Fibroblast of skin of back (primary cell): ENCODE measurements at regions not wholly inside any gene's neighbourhood (a gene's known extent, or its start where the extent isn't known, plus 50 kb on each side); places are given as distances from the start of the nearest gene placed in this dataset.

Experiments
- DNase-seq: peaks from one replicate; pipeline ENCODE4 v3.0.0-alpha.2; 2013

DNA sequence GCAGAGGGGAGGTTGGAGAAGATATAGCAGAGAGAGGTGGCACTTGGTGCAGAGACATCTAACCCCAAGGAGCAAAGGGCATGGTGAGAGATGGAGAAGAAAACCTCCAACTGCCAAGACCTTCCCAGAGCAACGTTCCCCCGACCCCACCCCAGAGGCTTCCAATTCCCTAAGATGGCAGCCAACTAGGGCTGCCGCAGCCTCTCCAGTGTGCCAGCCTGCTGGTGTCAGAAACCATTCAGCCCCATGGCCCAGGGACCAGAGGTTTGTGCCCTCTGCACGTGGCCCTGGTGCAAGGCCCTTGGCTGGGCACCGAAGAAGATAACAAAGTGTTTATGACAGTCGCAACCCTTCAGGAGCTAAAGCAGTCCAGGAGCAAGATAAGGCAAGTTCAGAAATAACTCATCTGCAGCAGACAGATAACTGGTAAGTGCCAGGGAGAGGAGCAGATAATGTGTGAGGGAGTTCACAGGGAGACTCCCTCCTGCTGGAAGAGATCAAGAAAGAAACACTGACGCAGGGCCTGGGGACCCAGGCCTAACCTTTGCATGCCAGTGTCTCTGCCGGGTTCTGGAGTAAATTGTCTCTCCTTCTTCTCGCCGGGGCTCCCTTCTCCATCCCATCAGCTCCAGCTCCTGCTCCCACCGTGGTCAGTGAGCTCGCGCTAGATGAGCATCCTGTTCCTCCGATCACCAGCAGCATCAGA, 66.1 kb upstream of the ID2 start:
- DNase-seq = no peak

DNA sequence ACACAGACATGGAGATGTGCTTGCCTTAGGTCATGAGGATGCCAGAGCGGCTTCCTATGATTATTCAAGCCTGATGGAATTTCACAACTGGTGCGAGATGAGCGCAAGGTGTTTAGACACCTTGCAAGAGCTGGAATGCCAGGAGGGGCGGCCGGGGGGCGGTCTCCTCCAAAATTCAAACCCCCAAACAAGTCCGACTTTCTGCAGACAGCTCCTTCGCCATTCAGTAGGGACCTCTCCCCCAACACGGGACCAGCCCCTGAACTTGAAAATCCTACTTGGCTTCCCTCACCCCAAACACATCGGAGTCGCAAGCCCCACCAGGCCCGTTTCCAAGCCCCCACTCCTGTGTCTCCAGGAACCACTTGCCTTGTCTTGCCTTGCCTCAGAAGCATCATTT, 64.8 kb upstream of the ID2 start:
- DNase-seq = no peak

DNA sequence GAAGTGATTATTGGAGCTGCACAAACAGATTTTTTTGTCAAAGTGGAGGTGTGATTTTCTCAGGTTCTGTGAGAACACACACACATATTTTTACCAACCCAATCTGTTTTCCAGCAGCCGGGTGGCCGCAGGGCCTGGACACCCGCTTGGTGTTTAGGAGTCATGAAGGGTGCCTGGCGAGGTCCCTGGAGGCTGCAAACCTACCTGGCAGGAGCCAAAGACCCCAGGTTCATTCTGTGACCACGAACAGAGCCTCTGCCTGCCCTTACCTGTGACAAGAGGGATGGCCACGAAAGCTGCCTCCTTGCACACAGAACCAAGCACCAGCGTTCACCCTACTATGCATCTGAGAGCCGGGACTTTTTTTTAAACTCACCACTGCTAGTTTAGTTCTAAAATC, 64.3 kb upstream of the ID2 start:
- no peak for DNase-seq

DNA sequence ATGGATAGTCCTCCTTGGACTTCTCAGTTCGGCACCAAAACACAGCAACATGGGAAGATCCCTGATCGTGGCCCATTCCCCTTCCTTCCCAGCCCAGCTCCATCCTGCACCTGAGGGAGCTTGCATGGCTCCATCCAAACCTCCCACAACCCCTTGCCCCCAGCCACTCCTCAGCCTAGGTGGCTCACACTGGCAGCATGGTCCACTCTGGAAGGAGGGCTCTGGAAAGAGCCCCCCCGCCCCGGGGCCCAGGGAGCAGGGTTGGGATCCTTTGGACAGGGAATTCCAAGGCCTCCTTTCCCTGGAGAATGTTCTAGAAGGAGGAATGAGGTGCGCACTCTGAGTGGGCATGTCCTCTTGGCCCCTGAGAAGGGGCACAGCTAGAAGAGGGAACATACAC, 62.8 kb upstream of the ID2 start:
- no peak for DNase-seq

DNA sequence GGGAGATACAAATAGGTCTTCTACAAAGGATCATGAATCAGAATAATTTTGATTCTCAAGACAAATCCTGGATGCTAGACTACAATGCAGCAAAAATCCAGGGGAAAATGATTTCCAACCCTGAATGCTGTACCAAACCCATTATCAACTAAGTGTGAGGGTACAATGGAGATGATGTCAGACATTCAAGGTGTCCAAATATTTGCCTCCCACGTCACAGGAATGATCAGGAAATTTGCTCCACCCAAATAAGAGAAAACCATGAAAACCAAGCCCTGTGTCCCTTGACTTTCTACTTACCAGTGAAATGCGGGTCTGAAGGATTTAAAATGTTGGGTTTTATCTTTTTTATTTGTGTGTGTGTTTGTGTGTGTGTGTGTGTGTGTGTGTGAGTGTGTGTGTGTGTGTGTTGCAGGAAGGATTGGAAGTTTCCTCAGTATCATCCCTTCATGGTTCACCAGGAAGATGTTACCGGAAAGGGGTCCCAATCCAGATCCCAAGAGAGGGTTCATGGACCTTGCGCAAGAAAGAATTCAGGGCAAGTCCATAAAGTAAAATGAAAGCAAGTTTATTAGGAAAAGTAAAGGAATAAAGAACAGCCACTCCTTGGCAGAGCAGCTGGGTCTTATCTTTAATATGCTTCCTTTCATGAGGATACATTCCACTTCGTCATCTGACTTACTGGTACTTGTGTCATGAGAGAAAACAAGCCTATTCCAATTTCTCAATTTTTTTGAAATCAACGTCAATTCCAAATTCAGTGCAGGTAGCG, 61.1 kb upstream of the ID2 start:
- no peak for DNase-seq

DNA sequence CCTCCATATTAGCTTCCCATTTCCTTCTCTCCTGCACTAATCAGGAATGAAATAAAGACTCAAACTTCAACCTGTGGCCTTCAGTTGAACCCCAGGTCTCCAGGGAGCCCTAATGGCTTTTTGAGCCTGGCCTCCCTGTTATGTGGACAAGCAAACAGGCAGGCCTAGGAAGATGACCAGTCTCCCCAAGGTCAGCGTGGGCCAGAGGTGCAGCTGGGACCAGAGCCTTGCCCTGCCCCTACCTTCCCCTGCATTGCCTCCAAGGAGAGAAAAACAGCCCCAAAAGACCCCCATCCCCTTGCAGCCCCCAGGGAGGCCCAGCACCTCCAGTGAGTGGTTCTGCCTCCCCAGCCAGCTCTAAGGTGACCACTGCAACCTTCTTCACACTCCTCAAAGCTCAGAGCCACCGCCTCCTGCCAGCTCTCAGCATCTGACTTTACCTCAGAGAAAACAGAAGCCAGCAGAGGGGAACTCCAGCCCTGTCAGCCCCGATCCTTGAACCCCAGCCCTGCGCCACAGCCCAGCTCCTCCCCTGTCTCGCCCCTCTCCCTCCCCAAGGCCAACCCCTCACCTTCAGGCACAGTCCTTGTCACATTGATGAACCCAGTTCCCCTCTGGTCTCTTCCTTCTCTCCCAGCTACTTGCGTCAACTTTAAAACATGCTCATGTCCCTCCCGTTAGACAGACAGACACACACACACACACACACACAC, 59.5 kb upstream of the ID2 start:
- no peak for DNase-seq

DNA sequence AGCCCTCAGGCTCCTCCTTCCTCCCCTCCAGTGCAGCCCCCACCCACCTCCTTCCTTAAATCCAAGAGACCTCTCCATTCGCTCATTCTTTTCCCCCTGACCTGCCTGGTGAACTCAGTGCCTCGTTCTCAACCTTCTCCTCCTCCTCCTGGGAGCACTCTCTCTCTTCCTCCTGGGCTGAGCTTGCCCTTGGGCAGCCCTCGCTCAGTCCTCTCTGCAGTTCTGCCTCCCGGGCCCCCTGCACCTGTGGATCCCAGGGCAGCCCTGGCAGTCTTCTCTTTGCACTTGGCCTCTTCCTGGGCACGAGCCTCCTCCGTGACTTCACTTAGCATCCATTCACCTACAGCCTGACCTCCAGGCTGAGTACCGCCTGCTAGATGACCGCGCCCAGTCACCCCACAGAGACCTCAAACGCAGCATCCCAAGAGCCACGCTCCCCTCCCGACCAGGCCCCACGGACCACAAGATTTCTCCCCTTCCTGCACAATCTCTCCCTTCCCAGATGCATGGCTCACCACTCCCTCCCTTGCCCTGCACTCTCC, 58.9 kb upstream of the ID2 start:
- no peak for DNase-seq

DNA sequence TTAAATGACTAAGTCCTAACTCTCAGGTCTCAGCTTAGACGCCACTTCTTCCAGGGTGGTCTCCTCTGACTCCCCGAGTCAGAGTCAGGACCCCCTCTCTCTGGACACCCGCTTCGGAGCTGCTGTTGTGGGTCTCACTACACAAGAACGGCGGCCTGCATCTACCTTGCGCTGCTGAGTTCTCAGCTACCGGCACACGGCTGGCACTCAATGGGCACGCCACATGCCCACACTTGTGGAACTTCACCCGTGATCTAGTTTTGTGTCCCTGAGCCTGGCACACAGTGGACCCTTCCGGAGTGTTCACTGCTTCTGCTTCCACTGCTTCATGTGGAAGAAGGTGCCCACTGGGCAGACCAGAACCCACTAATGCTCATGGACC, 58.3 kb upstream of the ID2 start:
- DNase-seq = no peak

DNA sequence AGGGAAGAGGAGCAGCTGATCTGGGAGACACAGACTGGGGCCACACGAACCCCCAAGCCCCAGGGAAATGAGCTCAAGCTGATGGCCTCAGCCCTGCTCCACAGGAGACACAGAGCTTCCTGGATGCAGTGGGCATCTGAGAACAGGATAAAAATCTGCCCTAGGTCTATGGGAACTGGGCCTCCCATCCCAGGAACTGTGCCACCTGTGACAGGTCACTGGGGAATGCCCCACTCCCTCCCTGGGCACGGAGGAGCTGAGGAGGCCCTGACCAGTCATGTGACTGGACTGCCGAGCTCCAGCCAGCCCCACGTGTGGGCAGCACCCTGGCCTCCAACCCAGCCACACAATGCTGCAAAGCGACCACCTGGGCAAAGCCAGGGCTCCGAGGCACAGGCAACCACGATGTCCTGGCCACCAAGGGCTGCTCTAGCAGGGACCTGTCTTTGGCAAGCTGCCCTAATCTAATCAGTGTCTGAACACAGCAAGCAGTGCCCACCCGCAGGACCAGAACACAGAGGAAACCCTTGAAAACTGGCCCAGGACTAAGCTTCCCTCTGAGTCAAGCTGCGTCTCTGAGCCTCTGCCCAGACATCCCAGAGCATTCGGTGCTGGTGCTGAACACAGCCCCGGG, 57.8 kb upstream of the ID2 start:
- no peak for DNase-seq

DNA sequence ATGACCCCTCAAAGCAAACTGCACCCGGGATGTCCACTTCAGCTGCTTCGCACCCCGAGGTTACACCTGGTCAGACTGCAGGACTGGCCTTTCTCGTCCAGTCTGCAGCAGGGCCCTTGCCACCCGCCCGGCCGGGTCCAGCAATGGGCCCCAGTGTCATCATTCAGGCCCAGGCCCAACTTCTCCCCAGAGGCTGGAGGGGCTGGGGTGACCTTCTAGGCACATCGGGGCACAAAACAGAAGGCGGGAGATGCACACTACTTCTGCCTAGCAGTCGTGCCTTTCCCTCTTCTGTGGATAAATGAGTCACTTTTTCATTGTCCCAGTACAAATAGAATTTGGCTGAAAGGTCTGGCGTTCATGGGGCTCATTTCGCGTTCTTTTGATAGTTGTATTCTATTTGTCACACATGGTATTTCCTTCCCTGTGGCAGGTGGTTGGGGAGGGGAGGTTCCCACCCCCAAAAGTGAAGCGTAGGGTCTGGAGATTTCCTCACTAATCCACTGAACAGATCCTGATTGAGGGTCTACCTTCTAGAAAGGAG, 56.9 kb upstream of the ID2 start:
- DNase-seq = no peak

DNA sequence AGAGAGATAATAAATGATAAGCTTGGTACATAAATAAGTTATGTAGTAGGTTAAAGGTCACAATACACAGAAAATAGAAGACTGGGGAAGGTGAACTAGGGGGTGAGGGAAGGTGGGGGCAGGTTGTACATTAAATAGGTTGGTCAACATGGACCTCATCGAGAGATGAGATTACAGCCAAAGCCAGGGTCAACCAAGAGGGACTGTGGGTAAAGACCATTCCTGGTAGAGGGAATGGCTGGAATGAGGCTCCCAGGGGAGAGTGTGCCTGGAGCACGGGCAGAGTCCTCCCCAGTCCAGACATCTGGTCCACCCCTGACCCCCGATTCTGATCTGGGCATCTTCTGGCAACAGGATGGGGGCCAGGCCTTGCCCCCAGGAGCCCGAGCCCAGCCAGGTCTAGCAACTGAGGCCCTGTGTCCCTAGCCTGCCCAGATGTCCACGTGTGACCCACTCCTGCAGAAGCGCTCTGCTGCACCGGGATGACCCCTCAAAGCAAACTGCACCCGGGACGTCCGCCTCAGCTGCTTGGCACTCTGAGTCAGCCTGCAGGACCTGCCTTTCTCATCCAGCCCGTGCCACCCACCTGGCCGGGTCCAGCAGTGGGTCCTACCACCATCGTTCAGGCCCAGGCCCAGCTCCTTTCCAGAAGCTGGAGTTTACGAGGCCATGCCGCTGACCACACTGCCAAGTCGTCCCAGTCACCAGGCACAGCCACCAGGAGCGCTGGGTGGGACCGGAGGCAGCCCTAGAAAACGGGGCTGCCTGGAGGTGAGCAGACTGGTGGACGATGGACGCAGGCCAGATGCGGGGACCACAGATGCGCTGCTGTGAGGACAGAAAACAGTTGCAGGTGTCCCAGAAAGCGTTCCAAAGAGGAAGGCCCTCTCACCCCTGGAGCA, 56.2 kb upstream of the ID2 start:
- no peak for DNase-seq

DNA sequence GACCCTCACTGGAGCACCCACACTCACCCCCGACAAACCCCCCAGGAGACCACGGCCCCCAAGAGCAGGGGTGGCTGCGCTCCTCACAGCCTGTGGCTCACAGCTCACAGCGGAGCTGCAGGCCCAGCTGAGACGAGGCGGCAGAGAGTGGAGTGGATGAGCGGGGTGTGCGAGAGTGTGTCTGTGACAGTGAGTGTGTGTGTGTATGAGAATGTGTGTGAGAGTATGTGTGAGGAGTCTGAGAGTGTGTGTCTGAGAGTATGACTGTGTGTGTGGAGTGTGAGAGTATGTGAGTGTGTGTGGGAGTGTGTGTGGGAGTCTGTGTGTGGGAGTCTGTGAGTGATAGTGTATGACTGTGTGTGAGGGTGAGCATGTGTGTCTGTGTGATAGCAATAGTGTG, 55.3 kb upstream of the ID2 start:
- DNase-seq = no peak

DNA sequence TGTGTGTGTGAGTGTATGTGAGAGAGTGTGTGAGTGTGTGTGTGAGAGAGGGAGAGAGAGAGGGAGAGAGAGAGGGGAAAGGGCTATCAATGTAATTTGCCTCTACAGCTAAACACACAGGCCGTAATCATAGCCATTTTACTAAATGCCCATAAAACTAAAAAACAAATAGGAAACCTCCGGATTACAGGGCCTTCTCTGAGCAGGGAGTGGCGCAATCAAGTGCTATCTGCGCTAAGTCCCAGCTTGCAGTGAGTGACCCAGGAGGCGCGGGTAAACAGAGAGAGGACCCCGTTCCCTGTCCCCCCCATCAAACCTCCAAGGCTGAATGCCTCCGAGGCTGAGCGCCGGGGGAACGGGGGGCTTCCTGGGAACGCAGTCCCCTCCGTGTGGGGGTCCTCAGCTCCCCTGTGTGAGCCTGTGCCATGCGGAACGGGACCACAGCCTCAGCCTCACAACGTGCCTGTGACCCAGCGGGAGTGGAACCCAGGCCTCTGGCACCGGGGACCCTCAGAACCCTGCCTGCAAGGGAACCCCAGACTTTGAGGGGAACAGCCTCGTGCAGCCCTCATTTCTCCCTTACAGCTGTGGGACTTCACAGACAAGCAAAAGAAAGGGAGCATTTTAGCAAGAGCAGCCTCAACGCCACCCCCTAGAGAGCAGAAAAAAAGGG, 54.7 kb upstream of the ID2 start:
- no peak for DNase-seq

DNA sequence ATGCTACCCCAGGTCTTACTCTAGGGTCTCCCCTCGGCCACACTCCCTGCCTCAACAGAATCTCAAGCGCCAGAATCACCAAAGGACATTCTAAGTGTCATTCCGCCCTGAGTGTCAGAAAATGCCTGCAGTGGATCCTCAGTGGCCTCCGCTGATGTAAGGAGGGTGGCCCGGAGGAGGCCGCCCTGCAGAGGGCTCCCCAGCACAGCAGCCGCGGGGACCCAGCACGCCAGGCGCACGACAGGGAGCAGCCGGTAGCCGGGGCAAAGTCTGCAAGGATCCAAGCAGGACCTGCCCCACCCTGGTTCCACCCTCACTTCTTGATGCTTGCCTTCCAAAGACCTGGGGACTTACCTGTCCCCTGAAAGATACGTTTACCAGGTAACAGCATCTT, 54.2 kb upstream of the ID2 start:
- DNase-seq = no peak

DNA sequence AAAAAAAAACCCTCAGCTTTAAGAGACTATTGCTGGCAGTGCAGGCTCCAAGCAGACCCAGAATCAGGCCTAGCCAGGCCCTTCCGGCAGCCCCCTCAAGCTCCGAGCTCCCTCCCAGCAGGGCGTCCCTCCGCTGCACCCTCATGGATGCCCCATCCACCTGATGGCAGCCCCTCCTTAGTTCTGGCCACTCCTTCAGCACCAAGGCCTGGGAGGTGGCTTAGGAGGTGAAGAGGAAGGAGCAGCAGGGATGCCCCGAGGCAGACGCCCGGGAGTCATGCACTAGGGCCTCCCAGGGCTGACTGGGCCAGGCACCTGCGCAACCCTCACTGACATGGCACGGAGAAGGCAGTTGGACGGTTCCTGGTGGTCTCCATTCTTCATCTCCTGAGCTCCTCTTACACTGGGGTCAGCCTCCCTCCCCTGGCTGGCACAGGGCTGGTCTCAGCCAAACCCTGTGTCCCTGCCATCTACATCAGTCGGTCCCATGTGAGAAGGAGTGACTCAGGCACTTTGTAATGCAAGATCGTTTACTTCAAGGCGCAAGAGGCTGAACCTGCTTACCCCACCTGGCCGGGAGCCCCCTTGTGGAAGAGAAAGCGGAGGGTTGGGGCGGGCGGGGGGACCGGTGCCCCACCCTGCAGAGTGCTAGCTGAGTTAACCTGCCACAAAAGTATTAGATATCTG, 53.5 kb upstream of the ID2 start:
- DNase-seq = no peak

DNA sequence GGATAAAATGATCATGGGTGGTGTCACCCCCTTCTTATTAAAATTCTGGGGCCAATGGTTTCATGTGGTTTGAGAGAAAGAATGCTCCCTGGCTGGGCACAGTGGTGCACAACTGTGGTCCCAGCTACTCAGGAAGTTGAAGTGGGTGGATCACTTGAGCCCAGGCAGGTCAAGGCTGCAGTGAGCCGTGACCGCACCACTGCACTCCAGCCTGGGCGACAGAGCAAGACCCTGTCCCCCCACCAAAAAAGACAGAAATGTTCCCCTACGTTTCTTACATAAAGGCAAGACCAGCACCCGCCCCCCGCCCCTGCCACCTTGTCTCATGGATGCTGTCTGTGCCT, 53.0 kb upstream of the ID2 start:
- DNase-seq = no peak

DNA sequence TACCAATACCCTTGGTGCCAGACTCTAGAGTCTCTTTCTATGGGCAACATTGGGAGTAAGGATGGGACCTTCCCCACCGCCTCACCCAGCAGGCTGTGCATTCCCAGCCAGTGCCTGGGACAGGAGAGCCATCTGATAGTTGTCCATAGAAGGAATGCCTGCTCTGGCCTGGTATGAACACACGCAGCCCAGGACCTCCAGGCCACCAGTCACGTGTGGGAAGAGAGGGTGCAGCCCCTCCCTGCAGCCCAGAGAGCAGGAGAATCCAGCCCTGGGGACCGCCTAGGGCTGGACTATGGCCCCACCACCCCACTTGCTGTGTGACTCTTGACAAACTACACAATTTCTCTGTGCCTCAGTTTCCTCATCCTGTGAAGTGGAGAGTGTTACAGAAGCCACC, 52.5 kb upstream of the ID2 start:
- no peak for DNase-seq

DNA sequence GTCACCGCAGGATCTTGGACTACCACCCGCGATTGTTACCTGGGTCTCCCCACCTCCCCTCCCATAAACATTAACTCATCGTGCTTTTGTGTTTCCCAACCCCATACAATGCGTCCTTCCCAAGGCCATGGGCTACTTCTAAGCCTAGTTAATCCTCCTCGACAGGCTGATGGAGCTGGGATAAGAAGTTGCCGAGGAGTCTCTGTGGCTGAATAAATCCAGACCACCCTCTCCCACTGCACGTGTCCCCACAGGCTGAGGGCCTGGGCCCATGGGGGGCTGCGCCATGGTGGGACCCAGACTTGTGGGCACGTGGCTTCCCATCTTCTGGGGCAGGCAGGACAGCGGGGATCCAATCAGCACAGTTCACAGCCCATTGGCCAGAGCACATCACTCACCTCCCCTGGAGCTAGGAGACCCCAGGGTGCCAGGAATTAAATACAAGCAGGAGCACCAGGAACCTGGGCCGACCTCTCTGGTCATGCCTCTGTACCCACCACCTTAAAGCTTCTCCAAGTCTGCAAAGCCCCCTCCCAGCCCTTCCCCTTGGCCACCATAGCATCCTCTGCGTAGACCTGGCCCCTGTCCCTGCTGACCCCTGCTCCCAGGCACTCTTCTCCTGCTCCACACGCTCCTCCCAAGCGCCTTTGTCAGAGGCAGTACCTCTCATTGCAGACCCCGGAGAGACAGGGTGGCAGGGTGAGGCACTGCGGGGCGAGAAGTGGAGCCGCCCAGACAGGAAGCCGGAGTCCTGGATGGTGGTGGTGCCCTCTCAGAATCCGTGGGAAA, 51.0 kb upstream of the ID2 start:
- no peak for DNase-seq

DNA sequence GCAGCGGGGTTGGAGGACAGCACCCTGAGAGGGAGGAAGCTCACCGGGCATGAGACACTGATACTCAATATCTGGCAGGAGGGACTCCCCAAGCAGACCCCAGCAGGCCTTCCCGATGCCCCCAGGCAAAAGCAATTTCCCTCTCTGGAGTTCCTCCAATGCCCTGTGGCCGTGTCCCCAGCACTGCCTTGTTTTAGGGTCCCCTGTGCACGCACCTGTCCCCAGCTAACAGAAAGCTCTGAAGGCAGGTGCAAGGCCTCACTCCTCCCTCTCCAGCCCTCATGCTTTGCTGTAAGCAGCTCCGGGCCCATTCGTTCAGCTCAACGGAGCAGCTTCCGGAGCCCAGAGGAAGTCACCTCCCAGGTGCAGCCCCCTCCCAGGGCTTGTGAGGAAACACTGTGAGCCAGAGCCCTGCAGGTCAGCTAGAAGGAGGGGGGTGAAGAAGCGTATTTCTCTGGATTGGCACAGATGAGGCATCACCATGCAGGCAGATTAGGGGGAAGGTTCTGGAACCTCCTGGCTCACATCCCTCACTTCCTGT, 50.3 kb upstream of the ID2 start:
- no peak for DNase-seq
